ENCODE measurements at regions not wholly inside any gene's neighbourhood (a gene's known extent, or its start where the extent isn't known, plus 50 kb on each side); places are given as distances from the start of the nearest gene placed in this dataset.

DNA sequence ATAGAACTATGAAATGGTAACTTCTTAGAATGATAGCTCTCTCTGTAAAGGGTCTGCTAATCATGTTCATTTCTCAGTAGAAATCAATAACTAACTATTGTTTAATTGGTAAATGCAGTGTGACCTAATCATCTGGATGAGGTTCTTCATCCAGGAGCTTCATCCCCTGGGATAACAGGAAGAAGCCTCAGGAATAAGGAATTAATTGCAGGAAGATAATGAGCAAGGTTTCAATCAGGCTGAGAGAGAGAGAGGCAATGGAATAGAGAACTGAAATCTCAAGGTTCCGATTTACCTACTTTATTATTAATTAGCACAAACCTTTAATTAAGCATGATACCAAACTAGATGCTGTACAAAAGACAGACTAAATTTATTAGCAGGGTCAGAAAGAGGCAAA is 499.7 kb downstream of the MAT2B start:
- H3K36me3 ChIP-seq (ENCODE audit: insufficient read depth, low read length), result no peaks in the 10 kb centered on the region
- no peaks in the 10 kb centered on the region for H4K20me1 ChIP-seq (ENCODE audit: insufficient read depth, low read length)
- no peaks in the 10 kb centered on the region for H3K4me1 ChIP-seq (ENCODE audit: insufficient read depth, low read length, severe bottlenecking)
- H3K79me2 ChIP-seq (ENCODE audit: insufficient read depth, low read length), result no peaks in the 10 kb centered on the region
- H3K4me3 ChIP-seq (ENCODE audit: low read depth, low read length, poor library complexity, severe bottlenecking), result no peak overlapping the region
- H3K9me2 ChIP-seq (ENCODE audit: low read depth, low read length), result no peaks in the 10 kb centered on the region
- H3K27me3 ChIP-seq (ENCODE audit: insufficient read depth, low read length), result no peaks in the 10 kb centered on the region
- H3K4me2 ChIP-seq (ENCODE audit: low read length), result no peak overlapping the region
- no peak overlapping the region for H2AFZ ChIP-seq (ENCODE audit: low read length)
- no peak overlapping the region for H3K27ac ChIP-seq (ENCODE audit: low read depth, low read length, poor library complexity, severe bottlenecking)
- no peak for TF ChIP-seq EZH2 (IDR thresholded peaks at IDR 0.05; ENCODE audit: borderline replicate concordance, low read length)
- no peak for TF ChIP-seq CTCF (IDR thresholded peaks at IDR 0.05; ENCODE audit: low read length)
- H3K9ac ChIP-seq (ENCODE audit: low read length), result no peak overlapping the region
- no peaks in the 10 kb centered on the region for H3F3A ChIP-seq (ENCODE audit: insufficient read depth, low read length)
- H3K9me3 ChIP-seq (ENCODE audit: low read length), result no peaks in the 10 kb centered on the region

GRCh38 chr5:164007064-164007463 is 501.6 kb downstream of the MAT2B start:
- no peaks in the 10 kb centered on the region for H3K27me3 ChIP-seq (ENCODE audit: insufficient read depth, low read length)
- H3K4me3 ChIP-seq (ENCODE audit: low read depth, low read length, poor library complexity, severe bottlenecking), result no peak overlapping the region
- no peaks in the 10 kb centered on the region for H4K20me1 ChIP-seq (ENCODE audit: insufficient read depth, low read length)
- H3K79me2 ChIP-seq (ENCODE audit: insufficient read depth, low read length), result no peaks in the 10 kb centered on the region
- no peaks in the 10 kb centered on the region for H3K36me3 ChIP-seq (ENCODE audit: insufficient read depth, low read length)
- no peaks in the 10 kb centered on the region for H3K9me3 ChIP-seq (ENCODE audit: low read length)
- H3K27ac ChIP-seq (ENCODE audit: low read depth, low read length, poor library complexity, severe bottlenecking), result no peak overlapping the region
- no peak overlapping the region for H3K9ac ChIP-seq (ENCODE audit: low read length)
- no peaks in the 10 kb centered on the region for H3K9me2 ChIP-seq (ENCODE audit: low read depth, low read length)
- H2AFZ ChIP-seq (ENCODE audit: low read length), result no peak overlapping the region
- H3K4me1 ChIP-seq (ENCODE audit: insufficient read depth, low read length, severe bottlenecking), result no peaks in the 10 kb centered on the region
- H3F3A ChIP-seq (ENCODE audit: insufficient read depth, low read length), result no peaks in the 10 kb centered on the region
- TF ChIP-seq EZH2 (IDR thresholded peaks at IDR 0.05; ENCODE audit: borderline replicate concordance, low read length) (no peak), CTCF (IDR thresholded peaks at IDR 0.05; ENCODE audit: low read length) (no peak)
- H3K4me2 ChIP-seq (ENCODE audit: low read length), result no peak overlapping the region

GRCh38 chr5:164009621-164010020 is 504.2 kb downstream of the MAT2B start:
- Histone ChIP-seq H3K27ac (ENCODE audit: low read depth, low read length, poor library complexity, severe bottlenecking) (no peak overlapping the region), H3K4me1 (ENCODE audit: insufficient read depth, low read length, severe bottlenecking) (no peaks in the 10 kb centered on the region), H2AFZ (ENCODE audit: low read length) (peak overlapping the region; percentile 35; the same call in 1 of the 2 replicates), H3K4me2 (ENCODE audit: low read length) (no peak overlapping the region), H3K9me2 (ENCODE audit: low read depth, low read length) (no peaks in the 10 kb centered on the region), H3K4me3 (ENCODE audit: low read depth, low read length, poor library complexity, severe bottlenecking) (no peak overlapping the region), H3K36me3 (ENCODE audit: insufficient read depth, low read length) (no peaks in the 10 kb centered on the region), H3K9me3 (ENCODE audit: low read length) (no peaks in the 10 kb centered on the region), H3K27me3 (ENCODE audit: insufficient read depth, low read length) (no peaks in the 10 kb centered on the region), H3K79me2 (ENCODE audit: insufficient read depth, low read length) (no peaks in the 10 kb centered on the region), H4K20me1 (ENCODE audit: insufficient read depth, low read length) (no peaks in the 10 kb centered on the region), H3F3A (ENCODE audit: insufficient read depth, low read length) (no peaks in the 10 kb centered on the region), H3K9ac (ENCODE audit: low read length) (no peak overlapping the region)
- TF ChIP-seq CTCF (IDR thresholded peaks at IDR 0.05; ENCODE audit: low read length), result no peak
- no peak for TF ChIP-seq EZH2 (IDR thresholded peaks at IDR 0.05; ENCODE audit: borderline replicate concordance, low read length)
